ENCODE measurements at regions not wholly inside any gene's neighbourhood (a gene's known extent, or its start where the extent isn't known, plus 50 kb on each side); places are given as distances from the start of the nearest gene placed in this dataset.

GRCh38 chr4:72715299-72715698, 146.3 kb upstream of the ADAMTS3 start:
- H3K36me3 ChIP-seq (ENCODE audit: low read depth), result no peaks in the 10 kb centered on the region
- in situ Hi-C loops (cut with MboI), result no loop called here
- H3K4me3 ChIP-seq, result no peak overlapping the region
- no peak for TF ChIP-seq EZH2 (IDR thresholded peaks at IDR 0.05; ENCODE audit: insufficient read depth, poor library complexity, severe bottlenecking)
- no peak for TF ChIP-seq EZH2phosphoT487 (IDR thresholded peaks at IDR 0.05; ENCODE audit: insufficient read depth, low read depth)
- H2AFZ ChIP-seq, result no peak overlapping the region
- no peaks in the 10 kb centered on the region for H3K9me2 ChIP-seq (ENCODE audit: insufficient read depth)
- H3K27ac ChIP-seq, result no peak overlapping the region
- DNase-seq, result no peak
- H4K20me1 ChIP-seq (ENCODE audit: insufficient read depth), result no peaks in the 10 kb centered on the region
- H3K79me2 ChIP-seq (ENCODE audit: insufficient read depth), result no peaks in the 10 kb centered on the region
- H3K4me1 ChIP-seq (ENCODE audit: insufficient read depth), result no peaks in the 10 kb centered on the region
- H3K4me2 ChIP-seq (ENCODE audit: unreplicated experiment), result no peak overlapping the region
- no peak overlapping the region for H3K9ac ChIP-seq
- whole genome bisulfite sequencing, 2 experiments (ENCODE audit: low coverage in 1 of 2, low lambda C conversion rate in 2 of 2, missing lambda C conversion rate in 2 of 2), result 53 to 59% methylated on average over 2 of the region's 2 CpGs
- H3K9me3 ChIP-seq (ENCODE audit: low read depth), result no peaks in the 10 kb centered on the region
- no peaks in the 10 kb centered on the region for H3F3A ChIP-seq (ENCODE audit: insufficient read depth)
- no peaks in the 10 kb centered on the region for H3K27me3 ChIP-seq (replicated peaks; ENCODE audit: insufficient read depth)

- Histone ChIP-seq H3K9me2 (ENCODE audit: insufficient read depth) (no peaks in the 10 kb centered on the region), H4K20me1 (ENCODE audit: insufficient read depth) (no peaks in the 10 kb centered on the region), H3K4me3 (no peak overlapping the region), H3K4me1 (ENCODE audit: insufficient read depth) (no peaks in the 10 kb centered on the region), H3K27ac (no peak overlapping the region), H3K9ac (no peak overlapping the region), H2AFZ (no peak overlapping the region), H3K9me3 (ENCODE audit: low read depth) (no peaks in the 10 kb centered on the region), H3K36me3 (ENCODE audit: low read depth) (no peaks in the 10 kb centered on the region), H3K79me2 (ENCODE audit: insufficient read depth) (no peaks in the 10 kb centered on the region), H3K27me3 (replicated peaks; ENCODE audit: insufficient read depth) (no peaks in the 10 kb centered on the region), H3F3A (ENCODE audit: insufficient read depth) (no peaks in the 10 kb centered on the region), H3K4me2 (ENCODE audit: unreplicated experiment) (no peak overlapping the region)
- TF ChIP-seq EZH2phosphoT487 (IDR thresholded peaks at IDR 0.05; ENCODE audit: insufficient read depth, low read depth) (no peak), EZH2 (IDR thresholded peaks at IDR 0.05; ENCODE audit: insufficient read depth, poor library complexity, severe bottlenecking) (no peak)
- in situ Hi-C loops (cut with MboI), result no loop called here
- DNase-seq, result no peak
- 56 to 66% methylated on average over 6 of the region's 6 CpGs for WGBS, 2 experiments (ENCODE audit: low coverage in 1 of 2, low lambda C conversion rate in 2 of 2, missing lambda C conversion rate in 2 of 2)
Measured at GRCh38 chr4:72714482-72715279, 145.7 kb upstream of the ADAMTS3 start.

GRCh38 chr4:72712997-72713396, 144.0 kb upstream of the ADAMTS3 start:
- no peak for DNase-seq
- no peak overlapping the region for H3K4me2 ChIP-seq (ENCODE audit: unreplicated experiment)
- no peak for TF ChIP-seq EZH2 (IDR thresholded peaks at IDR 0.05; ENCODE audit: insufficient read depth, poor library complexity, severe bottlenecking)
- TF ChIP-seq EZH2phosphoT487 (IDR thresholded peaks at IDR 0.05; ENCODE audit: insufficient read depth, low read depth), result no peak
- H3K27me3 ChIP-seq (replicated peaks; ENCODE audit: insufficient read depth), result no peaks in the 10 kb centered on the region
- H2AFZ ChIP-seq, result no peak overlapping the region
- H3K9me3 ChIP-seq (ENCODE audit: low read depth), result no peaks in the 10 kb centered on the region
- H3K9ac ChIP-seq, result no peak overlapping the region
- no peaks in the 10 kb centered on the region for H3K9me2 ChIP-seq (ENCODE audit: insufficient read depth)
- no peaks in the 10 kb centered on the region for H3K36me3 ChIP-seq (ENCODE audit: low read depth)
- no peak overlapping the region for H3K4me3 ChIP-seq
- no peaks in the 10 kb centered on the region for H4K20me1 ChIP-seq (ENCODE audit: insufficient read depth)
- H3K4me1 ChIP-seq (ENCODE audit: insufficient read depth), result no peaks in the 10 kb centered on the region
- H3F3A ChIP-seq (ENCODE audit: insufficient read depth), result no peaks in the 10 kb centered on the region
- in situ Hi-C loops (cut with MboI), result no loop called here
- no peaks in the 10 kb centered on the region for H3K79me2 ChIP-seq (ENCODE audit: insufficient read depth)
- H3K27ac ChIP-seq, result no peak overlapping the region

- Histone ChIP-seq H3K27me3 (replicated peaks; ENCODE audit: insufficient read depth) (no peaks in the 10 kb centered on the region), H3K9me3 (ENCODE audit: low read depth) (no peaks in the 10 kb centered on the region), H4K20me1 (ENCODE audit: insufficient read depth) (no peaks in the 10 kb centered on the region), H3K79me2 (ENCODE audit: insufficient read depth) (no peaks in the 10 kb centered on the region), H3K9me2 (ENCODE audit: insufficient read depth) (no peaks in the 10 kb centered on the region), H2AFZ (no peak overlapping the region), H3K4me3 (no peak overlapping the region), H3F3A (ENCODE audit: insufficient read depth) (no peaks in the 10 kb centered on the region), H3K9ac (no peak overlapping the region), H3K4me2 (ENCODE audit: unreplicated experiment) (no peak overlapping the region), H3K4me1 (ENCODE audit: insufficient read depth) (no peaks in the 10 kb centered on the region), H3K27ac (no peak overlapping the region), H3K36me3 (ENCODE audit: low read depth) (no peaks in the 10 kb centered on the region)
- in situ Hi-C loops (cut with MboI), result loop anchor here (5.0 kb wide), 1 partner anchor 308 kb away; no protein-coding TSS in a partner anchor
- WGBS, 2 experiments (ENCODE audit: low coverage in 1 of 2, low lambda C conversion rate in 2 of 2, missing lambda C conversion rate in 2 of 2), result 50 to 54% methylated on average over 3 of the region's 3 CpGs
- no peak for TF ChIP-seq EZH2phosphoT487 (IDR thresholded peaks at IDR 0.05; ENCODE audit: insufficient read depth, low read depth)
- TF ChIP-seq EZH2 (IDR thresholded peaks at IDR 0.05; ENCODE audit: insufficient read depth, poor library complexity, severe bottlenecking), result no peak
- DNase-seq, result no peak
Measured at GRCh38 chr4:72709475-72709874, 140.5 kb upstream of the ADAMTS3 start.
